Tibial artery (tissue), 4 donors: ENCODE measurements at regions not wholly inside any gene's neighbourhood (a gene's known extent, or its start where the extent isn't known, plus 50 kb on each side); places are given as distances from the start of the nearest gene placed in this dataset.

Experiments
- DNase-seq, 2 donors: peaks; one replicate each; pipeline ENCODE4 v3.0.0-alpha.2; 2019
- H3K27ac ChIP-seq, 2 donors: fragments of 200-600 bp; sonication (generic) in 1 of 2; 1 replicate in 1 of 2; 2 replicates in 1 of 2; pipeline ENCODE4 v1.5.1; 2018 to 2019; ENCODE audit warnings: mild to moderate bottlenecking in 1 of 2
- H3K27me3 ChIP-seq, 2 donors: fragments of 200-600 bp; sonication (generic) in 1 of 2; one replicate each; pipeline versions ENCODE4 v1.5.1 to v1.6.0; 2016 to 2019
- H3K36me3 ChIP-seq, 3 donors: fragments of 200-600 bp; sonication (generic) in 2 of 3; one replicate each; pipeline ENCODE4 v1.5.1; 2016 to 2019; ENCODE audit warnings: mild to moderate bottlenecking in 2 of 3
- H3K4me1 ChIP-seq, 4 donors: fragments of 200-600 bp; sonication (generic) in 2 of 4; 1 replicate in 3 of 4; 2 replicates in 1 of 4; pipeline ENCODE4 v1.5.1; 2016 to 2019
- H3K4me3 ChIP-seq, 2 donors: fragments of 200-600 bp; sonication (generic) in 1 of 2; 1 replicate in 1 of 2; 2 replicates in 1 of 2; pipeline ENCODE4 v1.5.1; 2018 to 2019; ENCODE audit warnings: mild to moderate bottlenecking in 2 of 2
- H3K9me3 ChIP-seq, 3 donors: fragments of 200-600 bp; sonication (generic) in 1 of 3; one replicate each; pipeline ENCODE4 v1.5.1; 2016 to 2019
- CTCF ChIP-seq, 2 experiments: fragments of 200-600 bp in 1 of 2; fragments of 450-650 bp in 1 of 2; IDR thresholded peaks; one replicate each; pipeline ENCODE4 v1.5.1; 2017 to 2019; ENCODE audit warnings: antibody characterized with exemption in 2 of 2, mild to moderate bottlenecking in 1 of 2, moderate library complexity in 1 of 2
- intact Hi-C: fragments of 100-400 bp; cut with DNase I; formaldehyde crosslinking; loops from one replicate; pipeline ENCODE4 v1.15.0; 2023; ENCODE audit warnings: low total_unique reads

GRCh38 chr10:104505521-104506042 lies 135.5 kb upstream of the SORCS3 start:
- no peak for TF ChIP-seq CTCF (IDR thresholded peaks at IDR 0.05)
- Histone ChIP-seq H3K27ac (no peak overlapping the region), H3K4me3 (no peak overlapping the region), H3K36me3 (no peaks in the 10 kb centered on the region), H3K9me3 (no peaks in the 10 kb centered on the region), H3K27me3 (no peaks in the 10 kb centered on the region), H3K4me1 (no peaks in the 10 kb centered on the region)
- intact Hi-C loops: no loop called here
- no peak for DNase-seq

- DNase-seq: no peak
- Histone ChIP-seq H3K4me3 (no peak overlapping the region), H3K9me3 (no peaks in the 10 kb centered on the region), H3K36me3 (no peaks in the 10 kb centered on the region), H3K27ac (no peak overlapping the region), H3K27me3 (no peaks in the 10 kb centered on the region), H3K4me1 (no peaks in the 10 kb centered on the region)
- intact Hi-C loops: no loop called here
- TF ChIP-seq CTCF (IDR thresholded peaks at IDR 0.05): no peak
Measured at GRCh38 chr10:104509981-104510380, 131.1 kb upstream of the SORCS3 start.

- H3K4me1 ChIP-seq: no peaks in the 10 kb centered on the region
- no peaks in the 10 kb centered on the region for H3K36me3 ChIP-seq
- DNase-seq: no peak
- H3K4me3 ChIP-seq: no peak overlapping the region
- no peak overlapping the region for H3K27ac ChIP-seq
- no peak for TF ChIP-seq CTCF (IDR thresholded peaks at IDR 0.05)
- H3K9me3 ChIP-seq: no peaks in the 10 kb centered on the region
- H3K27me3 ChIP-seq: no peaks in the 10 kb centered on the region
- intact Hi-C loops: no loop called here
Measured at GRCh38 chr10:104510644-104511043, 130.4 kb upstream of the SORCS3 start.

GRCh38 chr10:104512800-104513199 lies 128.3 kb upstream of the SORCS3 start:
- H3K4me1 ChIP-seq: no peaks in the 10 kb centered on the region
- no peak for TF ChIP-seq CTCF (IDR thresholded peaks at IDR 0.05)
- no peak overlapping the region for H3K4me3 ChIP-seq
- no peak for DNase-seq
- intact Hi-C loops: no loop called here
- H3K27ac ChIP-seq: no peak overlapping the region
- H3K27me3 ChIP-seq: peaks cover 0 to 6% of the 10 kb centered on the region in 2 donors
- no peaks in the 10 kb centered on the region for H3K36me3 ChIP-seq
- no peaks in the 10 kb centered on the region for H3K9me3 ChIP-seq

- no peaks in the 10 kb centered on the region for H3K9me3 ChIP-seq
- no peak for DNase-seq
- H3K4me1 ChIP-seq: no peaks in the 10 kb centered on the region
- H3K27me3 ChIP-seq: peaks cover 0 to 11% of the 10 kb centered on the region in 2 donors
- TF ChIP-seq CTCF (IDR thresholded peaks at IDR 0.05): no peak
- no peaks in the 10 kb centered on the region for H3K36me3 ChIP-seq
- H3K4me3 ChIP-seq: no peak overlapping the region
- intact Hi-C loops: no loop called here
- H3K27ac ChIP-seq: no peak overlapping the region
Measured at GRCh38 chr10:104515678-104516199, 125.4 kb upstream of the SORCS3 start.

GRCh38 chr10:104516986-104517385 lies 124.1 kb upstream of the SORCS3 start:
- no peaks in the 10 kb centered on the region for H3K4me1 ChIP-seq
- intact Hi-C loops: no loop called here
- no peak overlapping the region for H3K4me3 ChIP-seq
- DNase-seq: no peak
- H3K27ac ChIP-seq: no peak overlapping the region
- H3K36me3 ChIP-seq: no peaks in the 10 kb centered on the region
- no peak for TF ChIP-seq CTCF (IDR thresholded peaks at IDR 0.05)
- H3K27me3 ChIP-seq: peaks cover 0 to 11% of the 10 kb centered on the region in 2 donors
- no peaks in the 10 kb centered on the region for H3K9me3 ChIP-seq
